GM21526 (cell line): ENCODE measurements at regions not wholly inside any gene's neighbourhood (a gene's known extent, or its start where the extent isn't known, plus 50 kb on each side); places are given as distances from the start of the nearest gene placed in this dataset.
"Not testable (repeated sequence)": the region's sequence is repeated elsewhere in the genome, so short reads cannot be mapped to it uniquely, and the experiment has no call there.

Experiments
- ATAC-seq: cut with Tn5 transposase; IDR thresholded peaks from one replicate; pipeline ENCODE4 v1.9.1; 2021; ENCODE audit warnings: moderate library complexity; ENCODE audit not compliant: unreplicated experiment, low FRiP score

- no peak for ATAC-seq
Observed at GRCh38 chrX:97847885-97848679, 964.4 kb downstream of the RPA4 start.

- ATAC-seq: no peak
Observed at GRCh38 chrX:97849951-97850350, 966.2 kb downstream of the RPA4 start.

GRCh38 chrX:97850911-97851310 is 967.2 kb downstream of the RPA4 start:
- ATAC-seq: no peak

- no peak for ATAC-seq
Observed at GRCh38 chrX:97854086-97854485, 970.4 kb downstream of the RPA4 start.

- no peak for ATAC-seq
Observed at GRCh38 chrX:97858592-97858991, 974.9 kb downstream of the RPA4 start.

GRCh38 chrX:97860226-97860625 is 976.5 kb downstream of the RPA4 start:
- no peak for ATAC-seq

GRCh38 chrX:97863261-97863660 is 979.6 kb downstream of the RPA4 start:
- ATAC-seq: no peak

- ATAC-seq: no peak
Observed at GRCh38 chrX:97867266-97867665, 983.6 kb downstream of the RPA4 start.

- no peak for ATAC-seq
Observed at GRCh38 chrX:97876697-97877407, 993.1 kb downstream of the RPA4 start.

- no peak for ATAC-seq
Observed at GRCh38 chrX:97882306-97882705, 998.6 kb downstream of the RPA4 start.

GRCh38 chrX:97895751-97896150 is 1012.0 kb downstream of the RPA4 start:
- no peak for ATAC-seq

- ATAC-seq: no peak
Observed at GRCh38 chrX:97897998-97898397, 1014.3 kb downstream of the RPA4 start.

- ATAC-seq: no peak
Observed at GRCh38 chrX:97898798-97899197, 1015.1 kb downstream of the RPA4 start.

GRCh38 chrX:97907791-97908190 is 1024.1 kb downstream of the RPA4 start:
- no peak for ATAC-seq

- ATAC-seq: peak; percentile 97
Observed at GRCh38 chrX:97909245-97909644, 1025.5 kb downstream of the RPA4 start.

GRCh38 chrX:97915390-97915789 is 1031.7 kb downstream of the RPA4 start:
- ATAC-seq: not testable (repeated sequence)

GRCh38 chrX:97921223-97921622 is 1037.5 kb downstream of the RPA4 start:
- not testable (repeated sequence) for ATAC-seq

- no peak for ATAC-seq
Observed at GRCh38 chrX:97931586-97931985, 1047.9 kb downstream of the RPA4 start.

- no peak for ATAC-seq
Observed at GRCh38 chrX:97936296-97936695, 1052.6 kb downstream of the RPA4 start.

GRCh38 chrX:97938706-97939105 is 1055.0 kb downstream of the RPA4 start:
- ATAC-seq: no peak

GRCh38 chrX:97968376-97969163 is 1084.9 kb downstream of the RPA4 start:
- ATAC-seq: no peak
